ENCODE measurements at regions not wholly inside any gene's neighbourhood (a gene's known extent, or its start where the extent isn't known, plus 50 kb on each side); places are given as distances from the start of the nearest gene placed in this dataset.

DNA sequence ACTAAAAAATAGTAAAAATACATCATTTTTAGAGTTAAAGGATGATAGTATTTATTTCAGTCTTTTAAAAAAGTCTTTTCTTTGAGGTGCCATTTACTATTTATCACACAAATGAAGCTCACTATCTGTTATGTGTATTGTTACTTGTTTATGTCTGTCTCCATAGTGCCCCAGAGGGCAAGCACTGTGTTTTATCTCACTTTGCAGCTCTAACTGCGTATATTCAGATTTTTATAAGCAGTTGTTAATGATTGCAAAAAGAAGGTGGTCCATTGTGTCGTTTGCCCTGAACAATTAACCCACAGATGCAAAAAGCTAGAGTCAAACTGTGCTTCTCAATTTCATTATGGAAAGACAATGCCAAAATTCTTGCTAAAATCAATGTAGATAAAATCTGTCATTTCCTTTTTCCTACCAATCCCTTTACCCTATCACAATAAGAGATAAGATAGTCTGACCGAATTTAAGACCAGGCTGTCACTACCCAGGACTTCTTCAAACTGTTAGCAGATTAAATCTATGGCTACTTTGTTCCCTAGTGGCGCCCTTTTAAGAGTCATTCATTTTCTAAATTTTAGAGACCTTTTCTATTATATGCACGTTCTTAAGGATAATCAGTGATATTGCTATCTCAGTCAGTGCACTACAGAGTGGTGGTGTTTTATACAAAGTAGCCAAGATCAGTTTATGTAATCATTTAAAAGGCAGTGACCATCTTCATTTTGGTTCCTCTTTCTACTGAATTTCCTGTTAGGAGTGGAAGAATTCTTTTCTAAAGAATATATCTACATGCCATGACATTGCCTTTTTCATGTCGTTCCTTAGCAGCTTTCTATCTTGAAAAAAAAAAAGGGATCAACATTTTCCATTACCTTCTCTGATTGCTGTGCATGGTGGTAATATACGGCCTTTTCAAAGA lies 133.1 kb upstream of the PRDM1 start:
- H3K4me1 ChIP-seq, result no peaks in the 10 kb centered on the region
- H3K27ac ChIP-seq, result no peak overlapping the region
- H3K4me3 ChIP-seq, result no peak overlapping the region
- H3K36me3 ChIP-seq, result no peaks in the 10 kb centered on the region
- DNase-seq (ENCODE audit: low spot score in 2 of 2), result no peak
- no peaks in the 10 kb centered on the region for H3K27me3 ChIP-seq
- no peaks in the 10 kb centered on the region for H3K9me3 ChIP-seq
- TF ChIP-seq EP300 (IDR thresholded peaks at IDR 0.05), result no peak
- TF ChIP-seq, protein P1, sequence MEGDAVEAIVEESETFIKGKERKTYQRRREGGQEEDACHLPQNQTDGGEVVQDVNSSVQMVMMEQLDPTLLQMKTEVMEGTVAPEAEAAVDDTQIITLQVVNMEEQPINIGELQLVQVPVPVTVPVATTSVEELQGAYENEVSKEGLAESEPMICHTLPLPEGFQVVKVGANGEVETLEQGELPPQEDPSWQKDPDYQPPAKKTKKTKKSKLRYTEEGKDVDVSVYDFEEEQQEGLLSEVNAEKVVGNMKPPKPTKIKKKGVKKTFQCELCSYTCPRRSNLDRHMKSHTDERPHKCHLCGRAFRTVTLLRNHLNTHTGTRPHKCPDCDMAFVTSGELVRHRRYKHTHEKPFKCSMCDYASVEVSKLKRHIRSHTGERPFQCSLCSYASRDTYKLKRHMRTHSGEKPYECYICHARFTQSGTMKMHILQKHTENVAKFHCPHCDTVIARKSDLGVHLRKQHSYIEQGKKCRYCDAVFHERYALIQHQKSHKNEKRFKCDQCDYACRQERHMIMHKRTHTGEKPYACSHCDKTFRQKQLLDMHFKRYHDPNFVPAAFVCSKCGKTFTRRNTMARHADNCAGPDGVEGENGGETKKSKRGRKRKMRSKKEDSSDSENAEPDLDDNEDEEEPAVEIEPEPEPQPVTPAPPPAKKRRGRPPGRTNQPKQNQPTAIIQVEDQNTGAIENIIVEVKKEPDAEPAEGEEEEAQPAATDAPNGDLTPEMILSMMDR (IDR thresholded peaks at IDR 0.05), result no peak
- TF ChIP-seq POLR2A (IDR thresholded peaks at IDR 0.05), result no peak
- 58% methylated on average over 7 of the region's 7 CpGs for WGBS, 2 donors

DNA sequence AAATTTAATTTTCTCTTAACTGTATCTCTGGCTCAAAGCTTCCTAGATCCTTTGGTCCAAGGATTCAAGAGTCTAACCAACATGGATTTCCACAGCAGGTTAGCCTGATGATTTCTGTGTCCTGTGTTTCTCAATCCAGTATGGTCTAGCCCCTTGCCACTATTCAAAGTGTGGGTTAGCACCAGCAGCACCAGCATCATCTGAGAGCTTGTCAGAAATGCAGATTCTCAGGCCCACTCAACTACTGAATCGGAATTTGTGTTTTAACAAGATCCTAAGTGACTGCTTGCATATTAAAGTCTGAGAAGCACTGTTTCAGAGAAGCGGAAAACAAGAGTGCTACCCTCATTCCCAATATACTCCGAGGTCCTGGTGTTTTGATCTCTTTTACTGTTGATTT lies 133.8 kb upstream of the PRDM1 start:
- no peak for DNase-seq (ENCODE audit: low spot score in 2 of 2)
- H3K27me3 ChIP-seq, result no peaks in the 10 kb centered on the region
- no peak overlapping the region for H3K4me3 ChIP-seq
- H3K36me3 ChIP-seq, result no peaks in the 10 kb centered on the region
- no peak overlapping the region for H3K27ac ChIP-seq
- no peaks in the 10 kb centered on the region for H3K9me3 ChIP-seq
- no peaks in the 10 kb centered on the region for H3K4me1 ChIP-seq
- no peak for TF ChIP-seq EP300 (IDR thresholded peaks at IDR 0.05)
- TF ChIP-seq, protein P1 (IDR thresholded peaks at IDR 0.05), result no peak
- TF ChIP-seq POLR2A (IDR thresholded peaks at IDR 0.05), result no peak
- WGBS, 2 donors, result 84 to 85% methylated on average over 3 of the region's 3 CpGs

DNA sequence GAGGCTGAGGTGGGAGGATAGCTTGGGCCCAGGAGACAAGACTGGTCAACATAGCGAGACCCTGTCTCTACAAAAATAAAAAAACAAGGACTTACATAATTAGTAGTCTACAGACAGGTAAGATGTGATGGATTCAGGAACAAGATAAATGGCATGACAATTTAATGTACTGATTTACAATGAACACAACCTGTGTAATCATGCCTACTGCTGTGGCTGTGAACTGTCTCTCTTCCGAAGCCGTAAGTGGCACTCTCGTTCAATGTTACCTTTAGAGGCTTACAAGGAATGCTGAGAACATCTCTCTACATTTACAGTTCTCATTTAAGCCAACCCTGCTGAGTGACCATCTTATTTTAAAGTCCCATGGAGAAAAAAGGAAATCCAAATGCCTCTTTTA lies 134.8 kb upstream of the PRDM1 start:
- WGBS, 2 donors, result 93 to 95% methylated on average over 4 of the region's 4 CpGs
- TF ChIP-seq, protein P1 (IDR thresholded peaks at IDR 0.05), result no peak
- TF ChIP-seq EP300 (IDR thresholded peaks at IDR 0.05) (no peak), POLR2A (IDR thresholded peaks at IDR 0.05) (no peak)
- Histone ChIP-seq H3K36me3 (no peaks in the 10 kb centered on the region), H3K27ac (no peak overlapping the region), H3K27me3 (no peaks in the 10 kb centered on the region), H3K9me3 (no peaks in the 10 kb centered on the region), H3K4me3 (no peak overlapping the region), H3K4me1 (no peaks in the 10 kb centered on the region)
- DNase-seq (ENCODE audit: low spot score in 2 of 2), result no peak

- Histone ChIP-seq H3K36me3 (no peaks in the 10 kb centered on the region), H3K27me3 (no peaks in the 10 kb centered on the region), H3K4me3 (no peak overlapping the region), H3K4me1 (no peaks in the 10 kb centered on the region), H3K27ac (no peak overlapping the region), H3K9me3 (no peaks in the 10 kb centered on the region)
- TF ChIP-seq POLR2A (IDR thresholded peaks at IDR 0.05), result no peak
- no peak for TF ChIP-seq EP300 (IDR thresholded peaks at IDR 0.05)
- TF ChIP-seq, protein P1 (IDR thresholded peaks at IDR 0.05), result no peak
- no peak for DNase-seq (ENCODE audit: low spot score in 2 of 2)
- 70 to 77% methylated on average over 2 of the region's 2 CpGs for WGBS, 2 donors
Observed at GRCh38 chr6:105949869-105950268, 136.3 kb upstream of the PRDM1 start.

DNA sequence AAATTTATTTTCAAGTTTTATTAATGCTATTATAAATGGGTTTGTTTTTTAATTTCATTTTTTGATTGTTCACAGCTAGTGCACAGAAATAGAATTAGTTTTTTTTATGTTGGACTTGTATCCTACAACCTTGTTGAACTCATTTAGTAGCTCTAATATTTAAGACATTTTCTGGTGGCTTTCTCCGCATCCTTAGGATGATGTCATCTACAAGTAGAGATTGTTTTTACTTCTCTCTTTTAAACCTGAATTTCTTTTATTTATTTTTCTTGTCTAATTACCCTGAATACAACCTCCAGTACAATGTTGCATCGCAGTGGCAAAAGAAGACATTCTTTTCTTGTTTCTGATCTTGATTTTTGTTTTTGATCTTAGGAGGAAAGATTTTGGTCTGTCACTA lies 142.6 kb upstream of the PRDM1 start:
- H3K36me3 ChIP-seq, result no peaks in the 10 kb centered on the region
- no peak for DNase-seq (ENCODE audit: low spot score in 2 of 2)
- H3K4me3 ChIP-seq, result no peak overlapping the region
- no peaks in the 10 kb centered on the region for H3K9me3 ChIP-seq
- no peaks in the 10 kb centered on the region for H3K4me1 ChIP-seq
- 84 to 85% methylated on average over 2 of the region's 2 CpGs for WGBS, 2 donors
- no peaks in the 10 kb centered on the region for H3K27me3 ChIP-seq
- TF ChIP-seq POLR2A (IDR thresholded peaks at IDR 0.05) (no peak), EP300 (IDR thresholded peaks at IDR 0.05) (no peak)
- TF ChIP-seq, protein P1 (IDR thresholded peaks at IDR 0.05), result no peak
- H3K27ac ChIP-seq, result no peak overlapping the region
